KOPT-K1 (cell line): ENCODE measurements at regions not wholly inside any gene's neighbourhood (a gene's known extent, or its start where the extent isn't known, plus 50 kb on each side); places are given as distances from the start of the nearest gene placed in this dataset.

Experiments used
- H3K27ac ChIP-seq: fragments of 200-600 bp; sonication (generic); 2 replicates; pipeline ENCODE4 v1.5.1; 2016; ENCODE audit warnings: antibody characterized with exemption, mild to moderate bottlenecking, low read depth, low read length; ENCODE audit not compliant: poor library complexity, severe bottlenecking
- H3K36me3 ChIP-seq: fragments of 200-600 bp; sonication (generic); 2 replicates; pipeline ENCODE4 v1.5.1; 2017; ENCODE audit warnings: antibody characterized with exemption, mild to moderate bottlenecking, low read length, moderate library complexity; ENCODE audit not compliant: insufficient read depth
- H3K9me3 ChIP-seq: fragments of 200-600 bp; sonication (generic); 2 replicates; pipeline ENCODE4 v1.5.1; 2017; ENCODE audit warnings: antibody characterized with exemption, low read length, mild to moderate bottlenecking; ENCODE audit not compliant: insufficient read depth, poor library complexity, severe bottlenecking

GRCh38 chr12:123032736-123033391 lies 52.4 kb downstream of the ARL6IP4 start:
- Histone ChIP-seq H3K9me3 (no peaks in the 10 kb centered on the region), H3K27ac (peak overlapping the region; percentile 52), H3K36me3 (peaks cover 65% of the 10 kb centered on the region)
